ENCODE measurements at regions not wholly inside any gene's neighbourhood (a gene's known extent, or its start where the extent isn't known, plus 50 kb on each side); places are given as distances from the start of the nearest gene placed in this dataset.

- in situ Hi-C loops (cut with MboI): no loop called here
- Histone ChIP-seq H3K79me2 (ENCODE audit: insufficient read depth) (no peaks in the 10 kb centered on the region), H3K9ac (no peak overlapping the region), H3K27ac (no peak overlapping the region), H3K4me2 (ENCODE audit: unreplicated experiment) (no peak overlapping the region), H3F3A (ENCODE audit: insufficient read depth) (no peaks in the 10 kb centered on the region), H3K4me1 (ENCODE audit: insufficient read depth) (no peaks in the 10 kb centered on the region), H3K36me3 (ENCODE audit: low read depth) (no peaks in the 10 kb centered on the region), H4K20me1 (ENCODE audit: insufficient read depth) (no peaks in the 10 kb centered on the region), H3K9me2 (ENCODE audit: insufficient read depth) (no peaks in the 10 kb centered on the region), H2AFZ (no peak overlapping the region), H3K4me3 (no peak overlapping the region), H3K27me3 (replicated peaks; ENCODE audit: insufficient read depth) (no peaks in the 10 kb centered on the region), H3K9me3 (ENCODE audit: low read depth) (no peaks in the 10 kb centered on the region)
- DNase-seq: no peak
- WGBS, 2 experiments (ENCODE audit: low coverage in 1 of 2, low lambda C conversion rate in 2 of 2, missing lambda C conversion rate in 2 of 2): 15 to 24% methylated on average over 1 of the region's 1 CpG
- TF ChIP-seq EZH2phosphoT487 (IDR thresholded peaks at IDR 0.05; ENCODE audit: insufficient read depth, low read depth): no peak
- no peak for TF ChIP-seq EZH2 (IDR thresholded peaks at IDR 0.05; ENCODE audit: insufficient read depth, poor library complexity, severe bottlenecking)
These were observed 2164.8 kb downstream of the LRRC4C start for GRCh38 chr11:39294648-39295047.

GRCh38 chr11:39288011-39288410 is 2171.4 kb downstream of the LRRC4C start:
- Histone ChIP-seq H3K27me3 (replicated peaks; ENCODE audit: insufficient read depth) (no peaks in the 10 kb centered on the region), H3K4me3 (no peak overlapping the region), H3K9me3 (ENCODE audit: low read depth) (no peaks in the 10 kb centered on the region), H3K36me3 (ENCODE audit: low read depth) (no peaks in the 10 kb centered on the region), H3K4me1 (ENCODE audit: insufficient read depth) (no peaks in the 10 kb centered on the region), H3K4me2 (ENCODE audit: unreplicated experiment) (no peak overlapping the region), H3F3A (ENCODE audit: insufficient read depth) (no peaks in the 10 kb centered on the region), H3K9me2 (ENCODE audit: insufficient read depth) (no peaks in the 10 kb centered on the region), H3K79me2 (ENCODE audit: insufficient read depth) (no peaks in the 10 kb centered on the region), H3K27ac (no peak overlapping the region), H4K20me1 (ENCODE audit: insufficient read depth) (no peaks in the 10 kb centered on the region), H2AFZ (no peak overlapping the region), H3K9ac (no peak overlapping the region)
- in situ Hi-C loops (cut with MboI): no loop called here
- TF ChIP-seq EZH2 (IDR thresholded peaks at IDR 0.05; ENCODE audit: insufficient read depth, poor library complexity, severe bottlenecking) (no peak), EZH2phosphoT487 (IDR thresholded peaks at IDR 0.05; ENCODE audit: insufficient read depth, low read depth) (no peak)
- DNase-seq: no peak
- 3 to 7% methylated on average over 4 of the region's 4 CpGs for WGBS, 2 experiments (ENCODE audit: low coverage in 1 of 2, low lambda C conversion rate in 2 of 2, missing lambda C conversion rate in 2 of 2)

- H3K27me3 ChIP-seq (replicated peaks; ENCODE audit: insufficient read depth): no peaks in the 10 kb centered on the region
- no peaks in the 10 kb centered on the region for H4K20me1 ChIP-seq (ENCODE audit: insufficient read depth)
- H3K9me2 ChIP-seq (ENCODE audit: insufficient read depth): no peaks in the 10 kb centered on the region
- in situ Hi-C loops (cut with MboI): no loop called here
- H3F3A ChIP-seq (ENCODE audit: insufficient read depth): no peaks in the 10 kb centered on the region
- no peaks in the 10 kb centered on the region for H3K4me1 ChIP-seq (ENCODE audit: insufficient read depth)
- no peak overlapping the region for H3K4me3 ChIP-seq
- H3K79me2 ChIP-seq (ENCODE audit: insufficient read depth): no peaks in the 10 kb centered on the region
- no peak overlapping the region for H2AFZ ChIP-seq
- no peak overlapping the region for H3K9ac ChIP-seq
- no peaks in the 10 kb centered on the region for H3K36me3 ChIP-seq (ENCODE audit: low read depth)
- H3K4me2 ChIP-seq (ENCODE audit: unreplicated experiment): no peak overlapping the region
- H3K27ac ChIP-seq: no peak overlapping the region
- 0 to 3% methylated on average over 3 of the region's 3 CpGs for WGBS, 2 experiments (ENCODE audit: low coverage in 1 of 2, low lambda C conversion rate in 2 of 2, missing lambda C conversion rate in 2 of 2)
- TF ChIP-seq EZH2 (IDR thresholded peaks at IDR 0.05; ENCODE audit: insufficient read depth, poor library complexity, severe bottlenecking) (no peak), EZH2phosphoT487 (IDR thresholded peaks at IDR 0.05; ENCODE audit: insufficient read depth, low read depth) (no peak)
- no peaks in the 10 kb centered on the region for H3K9me3 ChIP-seq (ENCODE audit: low read depth)
- no peak for DNase-seq
These were observed 2191.2 kb downstream of the LRRC4C start for GRCh38 chr11:39268176-39268690.

DNA sequence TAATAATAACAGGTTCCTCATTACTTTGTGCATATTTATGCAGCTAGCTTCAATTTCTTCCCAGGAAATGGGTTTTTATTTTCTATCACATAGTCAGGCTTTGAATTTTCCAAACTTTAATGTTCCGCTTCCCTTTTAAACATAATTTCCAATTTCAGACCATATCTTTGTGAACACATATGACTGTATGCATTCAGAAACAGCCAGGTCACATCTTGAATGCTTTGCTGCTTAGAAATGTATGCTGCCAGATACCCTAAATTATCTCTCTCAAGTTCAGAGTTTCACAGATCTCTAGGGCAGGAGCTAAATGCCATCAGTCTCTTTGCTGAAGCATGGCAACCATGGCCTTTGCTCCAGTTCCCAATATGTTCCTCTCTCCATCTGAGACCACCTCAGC is 2203.8 kb downstream of the LRRC4C start:
- in situ Hi-C loops (cut with MboI): no loop called here

More for the DNA sequence above, 2203.8 kb downstream of the LRRC4C start:
- H3K4me3 ChIP-seq: no peak overlapping the region
- H3K27ac ChIP-seq: no peak overlapping the region
- H3K36me3 ChIP-seq (ENCODE audit: low read depth): no peaks in the 10 kb centered on the region
- DNase-seq: no peak
- no peak overlapping the region for H2AFZ ChIP-seq
- H3K9me3 ChIP-seq (ENCODE audit: low read depth): peaks cover 5% of the 10 kb centered on the region
- no peaks in the 10 kb centered on the region for H3K9me2 ChIP-seq (ENCODE audit: insufficient read depth)
- H3K79me2 ChIP-seq (ENCODE audit: insufficient read depth): no peaks in the 10 kb centered on the region
- WGBS, 2 experiments (ENCODE audit: low coverage in 1 of 2, low lambda C conversion rate in 2 of 2, missing lambda C conversion rate in 2 of 2): 68 to 88% methylated on average over 1 of the region's 1 CpG
- H3K9ac ChIP-seq: no peak overlapping the region
- no peaks in the 10 kb centered on the region for H3F3A ChIP-seq (ENCODE audit: insufficient read depth)
- no peaks in the 10 kb centered on the region for H3K27me3 ChIP-seq (replicated peaks; ENCODE audit: insufficient read depth)
- H4K20me1 ChIP-seq (ENCODE audit: insufficient read depth): no peaks in the 10 kb centered on the region
- H3K4me1 ChIP-seq (ENCODE audit: insufficient read depth): no peaks in the 10 kb centered on the region
- TF ChIP-seq EZH2phosphoT487 (IDR thresholded peaks at IDR 0.05; ENCODE audit: insufficient read depth, low read depth) (no peak), EZH2 (IDR thresholded peaks at IDR 0.05; ENCODE audit: insufficient read depth, poor library complexity, severe bottlenecking) (no peak)
- no peak overlapping the region for H3K4me2 ChIP-seq (ENCODE audit: unreplicated experiment)

Data from GM23248 (cell line).